GM12878 (cell line): ENCODE measurements at regions not wholly inside any gene's neighbourhood (a gene's known extent, or its start where the extent isn't known, plus 50 kb on each side); places are given as distances from the start of the nearest gene placed in this dataset.

ENCODE experiments used
- ATAC-seq: fragments of 200-7000 bp; cut with Tn5 transposase; 3 replicates; pipeline ENCODE4 v1.9.1; 2020; ENCODE audit warnings: mild to moderate bottlenecking, moderate library complexity
- BruUV-seq: library from RNA; stranded (reverse); fragments of 400-500 nt; replicated peaks from 2 replicates; lab custom pipeline; 2021; lab: Mats Ljungman, UMichigan
- CTCF ChIA-PET: fragments of 300-600 bp; sonication (Branson Sonifier 250); formaldehyde crosslinking; extraction: SDS; loops from one replicate; lab custom pipeline; 2021; ENCODE audit warnings: inconsistent platforms; lab: Yijun Ruan, JAX
- POLR2A ChIA-PET: fragments of 350-600 bp; formaldehyde crosslinking; extraction: SDS; loops from one replicate; lab custom pipeline; 2021; ENCODE audit warnings: inconsistent platforms; lab: Charles Lee
- RAD21 ChIA-PET: fragments of 300-600 bp; sonication (Branson Sonifier 250); formaldehyde crosslinking; loops from one replicate; lab custom pipeline; 2023; ENCODE audit warnings: antibody characterized with exemption; ENCODE audit not compliant: unreplicated experiment; lab: Charles Lee
- SMC1A ChIA-PET: fragments of 300-600 bp; sonication (Branson Sonifier 250); formaldehyde crosslinking; loops from one replicate; lab custom pipeline; 2023; ENCODE audit not compliant: unreplicated experiment, uncharacterized antibody; lab: Charles Lee
- DNase-seq: peaks from one replicate; pipeline ENCODE4 v3.0.0-alpha.2; 2011; ENCODE audit warnings: low read depth, low spot score
- FAIRE-seq: peaks from 3 replicates; lab custom pipeline; 2011; peaks lifted over from hg19 to GRCh38; lab: Jason Lieb, UNC
- H2AFZ ChIP-seq: 2 replicates; pipeline ENCODE4 v1.6.0; 2011; ENCODE audit warnings: low read depth, low read length, control low read depth; ENCODE audit not compliant: control insufficient read depth
- H3K27ac ChIP-seq: 2 replicates; pipeline ENCODE4 v1.5.1; 2011; ENCODE audit warnings: control low read depth; ENCODE audit not compliant: control insufficient read depth, insufficient read depth
- H3K27me3 ChIP-seq, 2 experiments: replicated peaks in 1 of 2; 2 replicates each; pipeline versions ENCODE4 v1.6.0 to v1.6.1; 2011; ENCODE audit warnings: low read length in 1 of 2; ENCODE audit not compliant: control insufficient read depth in 2 of 2, insufficient read depth in 2 of 2
- H3K36me3 ChIP-seq, 2 experiments: 2 replicates each; pipeline ENCODE4 v1.5.1; 2011; ENCODE audit warnings: low read length in 1 of 2; ENCODE audit not compliant: control insufficient read depth in 2 of 2, insufficient read depth in 2 of 2
- H3K4me1 ChIP-seq: 2 replicates; pipeline ENCODE4 v1.6.1; 2011; ENCODE audit warnings: mild to moderate bottlenecking, low read length, moderate library complexity, mixed read lengths; ENCODE audit not compliant: control insufficient read depth, insufficient read depth
- H3K4me2 ChIP-seq: 2 replicates; pipeline ENCODE4 v1.6.0; 2011; ENCODE audit warnings: control low read depth; ENCODE audit not compliant: control insufficient read depth, insufficient read depth
- H3K4me3 ChIP-seq: fragments of 200-600 bp; sonication (generic); 2 replicates; pipeline ENCODE4 v1.5.1; 2016
- H3K79me2 ChIP-seq: 2 replicates; pipeline ENCODE4 v1.6.0; 2011; ENCODE audit warnings: low read length; ENCODE audit not compliant: control insufficient read depth, insufficient read depth
- H3K9ac ChIP-seq: 2 replicates; pipeline ENCODE4 v1.8.0; 2011; ENCODE audit warnings: low read length, control low read depth, mixed read lengths; ENCODE audit not compliant: control insufficient read depth, insufficient read depth
- H3K9me3 ChIP-seq: replicated peaks from 3 replicates; pipeline ENCODE4 v1.5.1; 2011; ENCODE audit warnings: mild to moderate bottlenecking, low read length; ENCODE audit not compliant: control insufficient read depth, insufficient read depth
- H4K20me1 ChIP-seq: 2 replicates; pipeline ENCODE4 v1.6.0; 2011; ENCODE audit not compliant: control insufficient read depth, insufficient read depth
- BHLHE40 ChIP-seq, 2 experiments: fragments of 450-650 bp in 1 of 2; IDR thresholded peaks; 2 replicates each; pipeline ENCODE4 v1.6.1; 2011 to 2017; ENCODE audit warnings: low read depth in 2 of 2, borderline replicate concordance in 1 of 2, improper control_type of control experiment in 1 of 2, low read length in 1 of 2, mild to moderate bottlenecking in 1 of 2
- CBFB ChIP-seq: IDR thresholded peaks from 2 replicates; pipeline ENCODE4 v1.6.1; 2016; ENCODE audit warnings: antibody characterized with exemption, low read depth
- CEBPZ ChIP-seq: fragments of 150-350 bp; IDR thresholded peaks from 2 replicates; pipeline ENCODE4 v1.6.1; 2016; ENCODE audit warnings: low read depth, low read length
- CREM ChIP-seq: IDR thresholded peaks from 2 replicates; pipeline ENCODE4 v1.6.1; 2014; ENCODE audit warnings: antibody characterized with exemption, low read depth
- EED ChIP-seq: sonication (generic); IDR thresholded peaks from 2 replicates; pipeline ENCODE4 v1.6.1; 2016; ENCODE audit warnings: antibody characterized with exemption, low read depth
- FOXM1 ChIP-seq: IDR thresholded peaks from 2 replicates; pipeline ENCODE4 v1.6.1; 2012; ENCODE audit warnings: low read depth, mild to moderate bottlenecking, inconsistent platforms, low read length, moderate library complexity
- HDGF ChIP-seq: fragments of 450-650 bp; IDR thresholded peaks from 2 replicates; pipeline ENCODE4 v1.6.1; 2016; ENCODE audit warnings: antibody characterized with exemption
- IKZF1 ChIP-seq: fragments of 450-650 bp; conservative IDR thresholded peaks from 2 replicates; pipeline ENCODE4 v1.6.1; 2017; ENCODE audit warnings: antibody characterized with exemption, mild to moderate bottlenecking
- IRF3 ChIP-seq: fragments of 450-650 bp; IDR thresholded peaks from 2 replicates; pipeline ENCODE4 v1.6.1; 2014; ENCODE audit warnings: mild to moderate bottlenecking
- JUNB ChIP-seq: IDR thresholded peaks from 2 replicates; pipeline ENCODE4 v1.6.1; 2016; ENCODE audit warnings: antibody characterized with exemption, mild to moderate bottlenecking
- KLF5 ChIP-seq: fragments of 450-650 bp; IDR thresholded peaks from 2 replicates; pipeline ENCODE4 v1.6.1; 2014; ENCODE audit warnings: mild to moderate bottlenecking; ENCODE audit not compliant: partially characterized antibody
- NFXL1 ChIP-seq: fragments of 450-650 bp; IDR thresholded peaks from 2 replicates; pipeline ENCODE4 v1.6.1; 2017; ENCODE audit warnings: antibody characterized with exemption, mild to moderate bottlenecking, borderline replicate concordance
- NR2C2 ChIP-seq: IDR thresholded peaks from 2 replicates; pipeline ENCODE4 v1.6.1; 2011; ENCODE audit warnings: borderline replicate concordance, low read depth; ENCODE audit not compliant: control insufficient read depth, insufficient read length
- POLR2AphosphoS2 ChIP-seq: IDR thresholded peaks from 2 replicates; pipeline ENCODE4 v1.6.1; 2011; ENCODE audit warnings: low read depth, mild to moderate bottlenecking, low read length, improper control_type of control experiment, moderate library complexity
- RAD21 ChIP-seq: IDR thresholded peaks from 2 replicates; pipeline ENCODE4 v1.6.1; 2011; ENCODE audit warnings: mild to moderate bottlenecking, low read depth, low read length, moderate library complexity; ENCODE audit not compliant: insufficient read depth
- SPI1 ChIP-seq: IDR thresholded peaks from 2 replicates; pipeline ENCODE4 v1.6.1; 2011; ENCODE audit warnings: low read depth, mild to moderate bottlenecking, low read length, moderate library complexity, borderline replicate concordance; ENCODE audit not compliant: insufficient read depth
- TCF12 ChIP-seq: IDR thresholded peaks from 2 replicates; pipeline ENCODE4 v1.6.1; 2011; ENCODE audit warnings: low read depth, mild to moderate bottlenecking, low read length
- YBX1 ChIP-seq: fragments of 450-650 bp; IDR thresholded peaks from 2 replicates; pipeline ENCODE4 v1.6.1; 2016; ENCODE audit warnings: antibody characterized with exemption
- WGBS: methylation state at CpG from one replicate; pipeline ENCODE4 v1.1.6; 2016; ENCODE audit warnings: low lambda C conversion rate; ENCODE audit not compliant: insufficient replicate concordance, insufficient coverage; ENCODE audit errors: missing lambda C conversion rate; 5-methylcytosine and 5-hydroxymethylcytosine counted together
- in situ Hi-C: fragments of 300-500 bp; cut with MboI; formaldehyde crosslinking; loops from 9 replicates; pipeline ENCODE4 v1.14.3; 2018; ENCODE audit warnings: mixed read lengths
- intact Hi-C: fragments of 100-400 bp; cut with micrococcal nuclease; formaldehyde crosslinking; loops from one replicate; pipeline ENCODE4 v1.14.2; 2022; ENCODE audit not compliant: unreplicated experiment

DNA sequence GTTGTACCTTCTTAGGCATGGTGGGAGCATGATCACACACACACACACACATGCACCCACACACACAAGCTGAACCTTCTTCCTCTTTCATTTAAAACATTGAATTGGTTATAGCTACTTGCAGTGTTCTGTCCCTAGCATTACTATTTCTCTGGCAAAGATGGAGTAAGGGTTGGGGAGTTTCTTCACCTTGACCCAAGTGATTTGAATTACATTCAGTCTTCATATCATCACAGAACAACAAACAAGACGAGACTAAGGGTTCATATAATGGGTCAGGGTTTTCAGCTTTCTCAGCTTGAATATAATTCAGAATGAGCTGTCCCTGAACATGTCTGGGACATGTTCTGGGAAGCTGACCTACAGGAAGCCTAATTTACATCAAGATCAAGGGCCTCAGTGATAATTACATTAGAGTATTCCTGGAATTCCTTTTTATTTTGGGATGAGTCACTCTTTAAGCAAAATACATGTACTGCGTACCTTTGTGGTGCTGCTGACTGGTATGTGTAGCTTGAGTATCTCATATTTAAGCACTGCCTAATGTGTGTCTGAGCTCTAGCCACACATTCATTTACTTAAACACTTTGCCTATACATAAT is 213.5 kb upstream of the TMEM229A start:
- in situ Hi-C loops (no loop called here), intact Hi-C loops (no loop called here)
- Histone ChIP-seq H3K9ac (no peak overlapping the region), H4K20me1 (no peaks in the 10 kb centered on the region), H3K9me3 (no peaks in the 10 kb centered on the region), H3K79me2 (no peaks in the 10 kb centered on the region), H3K36me3 (no peaks in the 10 kb centered on the region), H3K4me2 (no peak overlapping the region), H3K27me3 (no peaks in the 10 kb centered on the region), H3K4me1 (no peaks in the 10 kb centered on the region), H3K4me3 (no peak overlapping the region), H2AFZ (no peak overlapping the region), H3K27ac (no peak overlapping the region)
- ATAC-seq (peak; percentile 45), FAIRE-seq (peak; percentile 73), DNase-seq (no peak)
- ChIA-PET RAD21 (interaction anchor here (0.9 kb wide), 1 partner anchor 19 kb away, joined by 3 read pairs; no protein-coding TSS in a partner anchor), POLR2A (no interaction called here), SMC1A (interaction anchor here (1.1 to 1.3 kb wide), 3 partner anchors 9 to 20 kb away, joined by 4 read pairs; no protein-coding TSS in a partner anchor), CTCF (interaction anchor here (1.2 kb wide), 1 partner anchor 16 kb away, joined by 4 read pairs; no protein-coding TSS in a partner anchor)
- 50% methylated on average over 2 of the region's 2 CpGs for WGBS
- no peak for TF ChIP-seq IRF3
- TF ChIP-seq POLR2AphosphoS2, result no peak
- no peak for TF ChIP-seq HDGF
- no peak for TF ChIP-seq CBFB
- TF ChIP-seq FOXM1, result no peak
- no peak for TF ChIP-seq TCF12
- no peak for TF ChIP-seq IKZF1
- TF ChIP-seq YBX1, result no peak
- no peak for TF ChIP-seq NFXL1
- TF ChIP-seq KLF5, result no peak
- no peak for TF ChIP-seq BHLHE40 (IDR thresholded peaks at IDR 0.05; ENCODE audit: borderline replicate concordance in 1 of 2, low read depth in 2 of 2, low read length in 1 of 2)
- no peak for TF ChIP-seq JUNB
- no peak for TF ChIP-seq EED
- no peak for TF ChIP-seq RAD21
- TF ChIP-seq CREM, result no peak
- no peak for TF ChIP-seq CEBPZ
- TF ChIP-seq NR2C2, result no peak
- no peak for TF ChIP-seq SPI1
- no TSS peak for BruUV-seq
